GM18498 (cell line): ENCODE measurements at regions not wholly inside any gene's neighbourhood (a gene's known extent, or its start where the extent isn't known, plus 50 kb on each side); places are given as distances from the start of the nearest gene placed in this dataset.
"Not testable (repeated sequence)": the region's sequence is repeated elsewhere in the genome, so short reads cannot be mapped to it uniquely, and the experiment has no call there.

Experiments
- ATAC-seq: cut with Tn5 transposase; IDR thresholded peaks from one replicate; pipeline ENCODE4 v1.9.1; 2021; ENCODE audit warnings: mild to moderate bottlenecking, moderate library complexity; ENCODE audit not compliant: unreplicated experiment

- no peak for ATAC-seq
These were observed 187.4 kb upstream of the BRINP3 start for GRCh38 chr1:190665045-190665444.

- no peak for ATAC-seq
These were observed 190.2 kb upstream of the BRINP3 start for GRCh38 chr1:190667914-190668313.

GRCh38 chr1:190679044-190679443 is 201.4 kb upstream of the BRINP3 start:
- ATAC-seq: no peak

GRCh38 chr1:190679454-190679853 is 201.8 kb upstream of the BRINP3 start:
- ATAC-seq: no peak

GRCh38 chr1:190679983-190680382 is 202.3 kb upstream of the BRINP3 start:
- ATAC-seq: no peak

- no peak for ATAC-seq
These were observed 208.0 kb upstream of the BRINP3 start for GRCh38 chr1:190685676-190686075.

GRCh38 chr1:190688096-190688495 is 210.4 kb upstream of the BRINP3 start:
- ATAC-seq: no peak

- not testable (repeated sequence) for ATAC-seq
These were observed 220.8 kb upstream of the BRINP3 start for GRCh38 chr1:190698488-190698887.

GRCh38 chr1:190699165-190699564 is 221.5 kb upstream of the BRINP3 start:
- ATAC-seq: no peak

- ATAC-seq: no peak
These were observed 230.9 kb upstream of the BRINP3 start for GRCh38 chr1:190708418-190709057.

- ATAC-seq: no peak
These were observed 233.4 kb upstream of the BRINP3 start for GRCh38 chr1:190711069-190711468.

GRCh38 chr1:190717055-190717454 is 239.4 kb upstream of the BRINP3 start:
- ATAC-seq: no peak

- ATAC-seq: no peak
These were observed 259.4 kb upstream of the BRINP3 start for GRCh38 chr1:190736971-190737590.

- no peak for ATAC-seq
These were observed 260.7 kb upstream of the BRINP3 start for GRCh38 chr1:190738317-190738716.

GRCh38 chr1:190739926-190740325 is 262.3 kb upstream of the BRINP3 start:
- ATAC-seq: no peak

- ATAC-seq: no peak
These were observed 270.0 kb upstream of the BRINP3 start for GRCh38 chr1:190747704-190748103.

- no peak for ATAC-seq
These were observed 274.5 kb upstream of the BRINP3 start for GRCh38 chr1:190752131-190752530.

- no peak for ATAC-seq
These were observed 277.0 kb upstream of the BRINP3 start for GRCh38 chr1:190754666-190755065.

- ATAC-seq: peak; percentile 97
These were observed 282.1 kb upstream of the BRINP3 start for GRCh38 chr1:190759807-190760206.

GRCh38 chr1:190762325-190762724 is 284.7 kb upstream of the BRINP3 start:
- ATAC-seq: no peak

- ATAC-seq: no peak
These were observed 315.2 kb upstream of the BRINP3 start for GRCh38 chr1:190792873-190793272.

GRCh38 chr1:190807629-190808028 is 330.0 kb upstream of the BRINP3 start:
- no peak for ATAC-seq

- no peak for ATAC-seq
These were observed 330.4 kb upstream of the BRINP3 start for GRCh38 chr1:190808035-190808434.
